NCI-H82 treated with DMSO at 0.1 percent for 48 hours (cell line): ENCODE measurements at regions not wholly inside any gene's neighbourhood (a gene's known extent, or its start where the extent isn't known, plus 50 kb on each side); places are given as distances from the start of the nearest gene placed in this dataset.

Experiments
- DNase-seq: peaks from one replicate; lab custom pipeline; 2025; ENCODE audit not compliant: unreplicated experiment; lab: John Stamatoyannopoulos, UW

DNA sequence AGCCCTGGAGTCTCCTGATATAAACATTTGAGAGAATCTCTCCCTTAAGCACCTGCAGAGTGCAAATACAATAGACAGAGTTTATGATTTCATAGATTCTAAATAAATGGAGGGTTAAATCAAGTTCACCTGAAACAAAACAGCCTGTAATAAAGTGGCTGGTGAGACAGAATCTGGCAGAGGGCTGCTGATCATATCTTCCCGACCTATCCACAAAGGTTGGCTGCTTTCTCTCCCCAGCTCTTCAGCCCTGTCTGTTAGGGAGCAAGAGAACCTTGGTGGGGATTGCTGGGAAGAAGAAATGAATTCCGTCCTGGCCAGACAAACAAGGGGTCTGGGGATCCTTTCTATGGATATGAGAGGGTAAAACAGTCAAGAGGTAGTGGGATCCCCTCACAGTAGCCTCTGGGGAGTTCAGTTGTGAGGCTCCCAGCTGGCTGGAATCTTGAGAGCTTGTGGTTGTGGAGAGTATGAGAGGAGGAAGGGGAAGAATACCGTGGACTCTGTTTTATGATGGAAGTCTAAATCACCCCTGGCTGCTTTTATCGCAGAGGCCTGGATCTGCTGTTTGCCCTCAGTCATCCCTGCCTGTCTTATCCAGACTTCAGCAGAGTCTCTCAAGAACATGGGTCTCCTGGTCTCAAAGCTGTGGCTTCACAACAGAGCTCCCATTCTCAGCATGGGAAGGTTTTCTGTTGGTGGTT, 451.3 kb downstream of the NTRK3 start:
- DNase-seq, result no peak

DNA sequence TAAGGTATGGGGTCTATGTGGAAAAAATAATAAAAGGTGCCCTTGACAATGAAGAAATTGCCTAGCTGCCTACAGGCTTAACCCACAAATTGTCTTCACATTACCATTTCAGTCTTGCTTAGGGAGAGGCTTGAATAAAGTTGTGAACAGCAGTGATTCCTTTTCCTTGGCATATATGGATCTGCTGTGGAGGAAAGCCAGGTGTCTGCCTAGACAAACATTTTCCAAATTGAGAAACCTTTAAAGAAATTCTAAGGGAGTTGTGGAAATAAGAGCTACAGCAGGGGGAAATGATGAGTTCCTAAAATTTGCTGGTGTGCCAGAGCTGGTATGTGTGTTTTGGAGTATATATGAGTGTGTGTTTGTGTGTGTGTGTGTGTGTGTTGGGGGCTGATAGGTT, 452.1 kb downstream of the NTRK3 start:
- DNase-seq, result no peak

DNA sequence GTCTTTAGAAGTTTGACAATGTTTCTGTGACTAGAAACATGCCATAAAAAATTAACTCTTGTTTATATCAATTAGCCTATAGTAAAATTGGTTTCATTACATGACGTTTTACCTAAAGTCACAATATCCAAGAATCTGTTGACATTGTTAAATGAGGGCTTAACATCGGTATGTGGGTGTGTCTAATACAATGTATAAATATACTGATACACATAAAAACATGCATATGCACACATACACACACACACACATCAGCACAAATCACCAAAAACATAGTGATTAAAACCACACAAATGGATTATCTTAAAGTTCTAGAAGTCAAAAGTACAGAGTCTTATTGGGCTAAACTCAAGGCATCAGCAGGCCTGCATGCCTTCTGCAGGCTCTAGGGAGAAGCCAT, 456.7 kb downstream of the NTRK3 start:
- DNase-seq, result no peak

DNA sequence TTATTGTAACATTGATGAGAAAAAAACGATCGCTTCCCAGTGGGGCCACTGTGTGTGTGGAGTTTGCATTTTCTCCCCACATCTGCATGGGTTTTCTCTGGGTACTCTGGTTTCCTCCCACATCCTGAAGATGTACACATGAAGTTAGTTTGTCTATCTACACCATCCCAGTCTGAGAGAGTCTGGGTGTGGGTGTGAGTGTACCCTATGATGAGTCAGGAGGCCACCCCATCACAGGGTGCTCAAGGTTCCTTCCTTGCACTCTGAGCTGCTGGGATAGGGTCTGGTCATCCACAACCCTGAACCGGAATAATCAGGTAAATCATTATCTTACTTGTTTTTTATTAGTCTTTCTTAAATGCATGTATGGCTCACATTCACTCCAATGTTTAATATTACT, 457.1 kb downstream of the NTRK3 start:
- DNase-seq, result no peak

DNA sequence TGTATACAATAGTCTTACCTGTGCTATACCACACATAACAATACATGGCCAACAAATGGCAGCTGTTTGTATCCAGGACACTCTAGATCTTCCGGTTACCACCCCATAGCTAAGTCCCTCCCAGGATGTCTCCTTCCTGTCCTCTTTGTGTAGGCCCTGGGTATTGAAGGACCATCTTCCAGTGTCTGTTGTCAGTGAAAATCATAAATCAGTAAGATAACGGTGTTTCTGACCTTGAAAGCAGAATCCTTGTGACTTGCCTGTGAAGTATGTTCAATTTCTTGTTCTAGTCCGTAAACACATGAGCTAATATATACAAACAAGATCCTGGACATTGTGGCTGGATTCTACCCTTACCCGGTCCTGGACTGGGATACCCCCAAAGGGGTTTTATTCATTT, 462.8 kb downstream of the NTRK3 start:
- no peak for DNase-seq

DNA sequence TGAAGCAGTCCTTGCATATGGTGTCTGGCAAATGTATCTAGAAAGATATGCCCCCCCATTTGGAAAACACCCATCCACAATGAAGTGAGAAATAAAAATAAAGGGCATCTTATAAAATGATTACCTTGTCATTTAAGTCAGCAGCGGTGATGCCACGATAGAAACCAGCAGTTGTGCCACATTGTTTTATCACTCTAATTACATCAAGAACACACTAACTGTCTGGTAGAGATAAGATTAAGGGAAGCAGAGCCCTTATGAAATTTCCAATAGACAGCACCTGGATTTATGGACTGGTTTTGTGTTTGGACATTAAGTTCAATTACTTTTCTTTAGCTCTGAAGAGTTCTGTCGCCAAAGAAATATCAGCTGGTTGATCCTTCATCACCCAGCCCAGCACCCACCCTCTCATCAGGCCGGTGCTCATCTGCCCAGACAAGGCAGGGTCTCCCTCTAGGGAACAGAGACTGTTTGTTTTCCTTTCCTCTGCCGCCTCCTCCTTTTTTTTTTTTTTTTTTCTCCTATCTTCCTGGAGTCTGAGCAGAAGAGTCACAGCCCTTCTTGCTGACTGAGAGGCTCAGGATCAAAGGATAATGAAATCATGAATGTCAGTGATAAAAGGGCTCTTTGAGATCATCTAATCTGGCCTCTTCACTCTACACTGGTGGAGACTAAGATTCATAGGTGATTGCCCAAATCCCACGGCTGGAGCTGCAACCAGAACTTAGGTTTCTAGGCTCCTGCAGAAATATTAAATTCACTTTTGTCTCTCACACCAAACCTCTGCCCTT, 464.1 kb downstream of the NTRK3 start:
- DNase-seq, result no peak

DNA sequence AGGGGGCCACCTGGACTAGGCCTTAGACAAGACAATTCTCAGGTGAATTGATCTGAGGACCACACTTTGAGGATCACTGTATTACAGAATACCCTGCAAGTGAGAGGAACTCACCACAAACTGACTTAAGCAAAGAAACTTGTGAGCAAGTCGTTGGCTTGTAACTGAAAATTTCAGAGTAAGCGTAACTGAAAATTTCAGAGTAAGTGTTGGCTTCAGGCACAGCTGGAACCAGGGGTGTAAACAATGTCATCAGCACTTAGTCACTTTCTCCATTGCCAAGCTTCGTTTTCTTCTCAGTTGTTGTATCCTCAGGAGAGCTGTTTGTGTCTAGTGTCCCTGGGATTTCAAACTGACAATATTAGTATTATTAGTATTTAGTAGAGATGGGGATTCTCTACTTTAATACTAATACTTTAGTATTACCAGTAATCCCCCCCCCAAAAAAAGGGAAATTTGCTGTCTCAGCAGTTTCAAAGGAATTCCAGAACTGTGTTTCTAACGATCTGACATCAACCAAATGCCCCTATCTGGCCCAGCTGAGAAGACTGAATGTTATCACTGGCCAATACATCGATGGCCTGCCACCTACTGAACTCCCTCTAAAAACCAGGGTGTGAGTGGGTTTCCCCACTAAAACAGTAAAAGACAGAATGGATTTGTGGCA, 474.4 kb downstream of the NTRK3 start:
- DNase-seq, result no peak

DNA sequence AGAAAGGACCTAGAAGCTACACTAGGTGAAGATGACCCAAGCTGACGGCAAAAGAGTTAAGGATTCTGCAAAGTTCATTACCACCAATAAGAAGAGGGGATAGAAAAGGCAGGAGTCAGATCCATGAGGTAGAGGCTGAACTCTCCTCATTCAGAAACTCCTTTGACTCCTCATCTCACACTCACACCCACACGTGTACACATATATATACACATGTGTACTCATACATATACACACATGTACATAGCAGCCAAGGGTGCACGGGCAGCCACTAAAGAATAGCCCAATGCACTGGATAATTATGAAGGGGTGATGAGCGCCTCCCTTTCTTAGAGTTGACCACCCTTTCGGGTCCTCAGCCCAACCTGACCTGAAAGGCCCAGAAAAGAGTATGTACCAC, 476.8 kb downstream of the NTRK3 start:
- DNase-seq, result no peak

DNA sequence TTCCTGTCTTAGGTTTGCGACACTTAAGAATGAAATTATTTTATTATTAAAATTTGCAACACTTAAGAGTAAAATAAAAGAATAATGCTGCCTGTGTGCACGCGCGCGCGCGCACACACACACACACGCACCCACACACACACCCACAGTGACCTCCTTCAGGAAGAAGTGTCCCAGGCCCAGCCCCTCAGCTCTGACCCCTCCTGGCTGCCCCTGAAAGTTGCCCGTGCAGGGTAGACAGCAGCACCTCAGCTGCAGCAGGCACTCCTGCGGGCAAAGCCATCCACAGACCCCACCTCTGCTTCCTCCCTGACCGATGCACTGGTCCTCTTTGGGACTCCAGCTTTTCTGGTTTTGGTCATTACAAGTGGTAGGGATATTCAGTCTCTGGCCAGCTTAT, 478.2 kb downstream of the NTRK3 start:
- DNase-seq, result no peak

DNA sequence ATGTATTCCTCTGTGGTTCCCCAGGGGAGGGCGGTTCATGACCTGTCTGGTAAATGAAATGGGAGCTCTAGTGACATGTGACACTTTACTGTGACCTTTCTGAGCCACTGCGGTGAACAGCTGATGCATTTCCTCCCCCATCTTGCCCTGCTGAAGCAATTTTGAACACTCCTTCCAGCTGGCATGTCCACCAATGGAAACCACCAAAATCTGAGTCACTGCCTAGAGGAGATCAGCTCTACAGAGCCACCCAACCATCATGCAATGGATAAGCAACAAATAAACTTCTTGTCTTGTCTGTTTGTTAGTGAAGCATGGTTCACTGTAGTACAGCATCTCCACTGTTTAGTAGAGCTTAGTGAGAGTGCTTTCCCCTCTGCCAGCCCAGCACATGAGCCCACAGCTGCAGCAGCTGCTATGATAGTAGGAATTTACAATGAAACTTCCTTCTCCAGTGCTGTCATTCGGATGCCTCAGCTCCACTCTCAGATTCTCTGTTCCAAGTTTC, 479.4 kb downstream of the NTRK3 start:
- no peak for DNase-seq

DNA sequence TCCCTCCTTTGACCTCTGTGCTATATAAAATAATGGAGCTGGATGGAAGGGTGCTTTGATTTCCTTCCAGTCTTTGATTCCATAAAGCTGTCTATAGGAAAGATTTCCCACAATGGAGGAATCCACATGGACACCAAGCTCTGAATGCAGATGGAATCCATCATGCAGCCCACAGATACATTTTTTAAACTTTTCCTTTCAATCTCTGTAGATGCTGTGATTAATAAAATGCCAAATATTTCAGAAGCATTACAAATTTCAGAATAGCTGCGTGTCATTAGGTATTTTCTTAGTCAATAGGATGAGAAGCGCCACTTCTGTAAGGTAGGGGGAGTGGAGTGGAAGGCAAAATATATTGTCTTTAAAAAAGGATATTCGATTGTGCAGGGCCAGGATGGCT, 489.0 kb downstream of the NTRK3 start:
- DNase-seq, result no peak

DNA sequence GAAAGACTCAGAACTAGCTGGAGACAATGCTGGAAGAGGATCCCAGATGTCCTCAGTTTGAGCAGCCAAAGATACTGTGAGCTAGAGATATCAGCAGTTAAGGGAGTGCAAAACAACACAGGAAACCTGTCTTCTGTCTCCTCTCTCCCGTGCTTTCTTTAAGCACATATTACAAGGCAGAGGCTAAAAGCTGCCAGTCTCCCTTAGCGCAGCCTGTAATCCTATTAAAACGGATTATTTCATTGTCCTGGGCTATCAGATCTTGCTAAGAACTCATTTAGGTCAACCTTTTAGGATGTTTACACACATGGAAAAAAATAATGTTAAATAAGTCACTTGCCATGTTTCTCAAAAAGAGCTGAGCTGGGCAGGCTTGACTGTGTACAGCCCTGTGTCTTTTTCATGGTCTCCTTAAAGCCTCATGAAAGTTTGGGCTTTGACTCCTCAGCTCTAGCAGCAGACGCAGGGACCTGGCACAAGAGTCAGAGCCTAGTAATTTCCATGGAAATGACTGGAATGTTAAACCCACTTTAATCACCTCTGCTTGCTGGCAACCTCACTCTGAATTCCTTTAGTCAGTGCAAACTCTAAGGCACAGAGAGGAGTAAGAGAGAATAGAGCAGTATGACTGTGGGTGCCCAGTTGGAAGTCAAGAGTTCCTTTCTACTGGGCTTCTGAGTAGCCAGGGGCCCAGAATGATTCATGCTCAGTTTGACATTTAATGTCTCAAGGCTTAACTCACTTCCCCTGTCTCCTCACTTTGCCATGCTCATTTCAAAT, 491.9 kb downstream of the NTRK3 start:
- peak; percentile 80 for DNase-seq

DNA sequence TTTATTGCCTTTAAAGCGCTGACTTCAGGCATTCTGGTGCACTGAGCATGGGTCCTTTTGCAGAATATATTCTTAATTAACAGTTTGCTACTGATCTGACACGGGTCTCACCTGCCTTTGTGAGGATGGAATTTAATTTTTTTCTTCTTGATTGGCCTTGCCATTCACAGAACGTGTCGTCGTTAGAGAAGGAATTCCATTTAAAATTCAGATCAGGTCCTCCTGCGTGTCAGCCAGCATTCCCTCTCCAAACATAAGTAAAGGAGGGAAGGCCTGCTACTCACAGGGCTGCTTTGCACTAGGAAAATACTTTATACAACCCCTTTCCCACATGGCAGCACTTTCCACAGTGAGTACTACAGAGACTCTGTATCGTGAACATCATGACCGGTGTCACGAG, 492.7 kb downstream of the NTRK3 start:
- DNase-seq, result no peak

DNA sequence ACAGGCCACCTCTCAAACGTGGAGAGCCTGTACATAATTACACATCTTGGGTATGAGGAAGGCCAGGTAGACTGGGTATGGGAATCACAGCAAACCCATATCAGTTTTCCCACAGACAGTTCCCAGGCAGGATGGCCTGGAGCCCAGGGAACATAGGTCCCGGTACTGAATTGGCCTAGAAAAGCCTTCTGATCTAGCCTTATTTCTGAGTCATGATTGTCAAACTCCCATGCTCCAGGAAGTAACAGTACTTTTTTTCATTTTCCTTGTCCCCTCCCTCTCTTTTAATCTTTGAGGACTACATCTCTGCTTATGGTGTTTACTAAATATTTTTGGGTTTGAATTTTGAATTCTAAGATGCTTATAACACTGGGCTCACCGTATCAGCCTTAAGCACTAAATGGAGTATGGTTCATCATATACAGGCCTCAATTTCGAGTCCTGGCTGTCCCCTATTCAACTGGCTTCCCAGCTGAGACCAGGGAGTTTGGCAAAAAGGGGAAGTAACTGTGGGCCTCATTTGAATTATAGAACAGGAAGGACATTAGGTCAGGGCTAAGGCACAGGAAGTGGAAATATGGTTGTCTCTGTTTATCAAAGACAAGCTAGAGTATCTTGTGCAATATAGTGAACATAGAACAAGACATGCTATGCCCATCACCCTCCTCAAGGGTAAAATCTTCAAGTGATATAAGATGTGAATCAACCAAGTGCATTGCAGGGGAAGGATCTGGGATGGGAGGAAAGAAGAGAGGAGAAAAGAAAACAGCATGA, 494.6 kb downstream of the NTRK3 start:
- no peak for DNase-seq

DNA sequence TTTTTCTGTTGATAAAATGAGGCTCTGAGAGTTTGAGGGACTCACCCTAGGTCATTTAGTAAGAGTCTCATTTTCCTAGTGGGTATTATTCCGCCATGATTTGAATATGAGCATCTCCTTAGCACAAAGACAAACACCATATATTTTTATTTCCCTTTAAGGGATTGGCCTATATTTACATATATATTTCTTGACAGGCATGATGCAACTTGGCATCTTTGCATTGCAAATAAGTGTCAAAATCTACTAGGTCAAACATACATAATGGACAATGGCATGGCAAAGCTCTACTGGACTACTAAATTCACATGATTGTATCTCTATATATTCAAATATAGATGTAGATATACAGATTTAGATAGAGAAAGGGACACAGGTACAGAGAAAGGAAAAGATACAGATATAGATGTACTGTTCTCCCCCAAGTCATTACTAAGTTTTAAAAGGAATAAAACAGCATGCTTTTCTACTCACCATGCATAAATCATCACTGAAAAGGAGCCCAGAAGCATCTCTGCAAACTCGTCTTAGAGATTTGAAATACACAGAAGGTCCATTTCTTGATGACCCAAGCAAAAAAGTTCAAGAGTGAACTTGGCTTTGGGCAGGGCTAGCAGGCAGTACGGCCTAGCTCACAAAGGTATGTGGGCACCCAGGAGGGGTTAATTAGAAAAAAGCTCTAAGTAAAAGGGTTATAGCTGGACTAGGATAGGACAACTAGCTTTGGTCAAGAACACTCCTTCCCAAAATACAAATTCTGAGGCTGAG, 495.8 kb downstream of the NTRK3 start:
- DNase-seq, result no peak

DNA sequence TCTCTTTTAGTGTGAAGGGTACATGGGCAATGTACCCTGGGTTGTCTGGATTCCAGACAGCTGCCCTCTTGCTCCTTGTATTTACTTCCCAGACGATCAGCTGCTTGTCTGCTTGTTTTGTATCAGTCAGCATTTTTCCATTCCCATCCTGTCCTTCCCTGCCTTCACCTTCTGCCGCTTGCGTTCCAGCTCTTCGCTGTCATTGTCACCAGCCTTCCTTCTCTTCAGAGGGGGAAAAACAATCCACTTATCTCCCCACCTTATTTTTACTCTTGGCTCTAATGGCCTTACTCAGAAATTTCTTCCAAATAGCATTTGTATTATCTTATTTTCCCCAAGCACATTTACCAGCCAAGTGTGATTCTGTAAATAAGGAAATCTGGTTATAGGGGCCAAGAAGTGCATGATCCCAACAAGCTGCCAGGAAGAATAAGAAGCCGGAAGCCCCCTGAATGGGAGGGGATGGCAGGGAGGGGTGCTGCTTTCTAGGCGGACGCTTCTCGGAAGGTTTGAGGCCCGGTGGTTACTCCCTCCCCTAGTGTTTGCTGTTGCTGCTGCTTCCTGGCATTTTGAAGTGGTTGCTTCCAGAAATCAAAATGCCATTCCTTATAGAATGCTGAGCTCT, 497.6 kb downstream of the NTRK3 start:
- DNase-seq, result no peak

DNA sequence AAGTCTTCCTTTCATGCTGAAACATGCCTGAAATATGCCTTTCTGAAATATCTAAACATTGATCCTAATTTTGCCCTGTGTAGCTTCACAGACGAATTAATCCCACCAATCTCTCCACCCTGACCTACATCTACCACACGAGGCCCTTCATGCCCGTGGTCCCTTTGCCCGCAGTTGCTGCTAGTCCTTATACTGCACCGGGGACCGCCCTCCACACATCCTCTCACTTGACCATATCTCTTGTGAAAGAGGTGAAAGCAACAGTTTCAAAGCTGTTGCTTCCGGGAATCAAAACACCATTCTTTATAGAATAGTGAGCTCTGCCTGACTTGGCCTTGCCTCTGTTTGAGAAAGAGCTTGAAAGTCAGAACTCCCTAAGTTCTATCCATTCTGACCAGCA, 499.5 kb downstream of the NTRK3 start:
- no peak for DNase-seq

DNA sequence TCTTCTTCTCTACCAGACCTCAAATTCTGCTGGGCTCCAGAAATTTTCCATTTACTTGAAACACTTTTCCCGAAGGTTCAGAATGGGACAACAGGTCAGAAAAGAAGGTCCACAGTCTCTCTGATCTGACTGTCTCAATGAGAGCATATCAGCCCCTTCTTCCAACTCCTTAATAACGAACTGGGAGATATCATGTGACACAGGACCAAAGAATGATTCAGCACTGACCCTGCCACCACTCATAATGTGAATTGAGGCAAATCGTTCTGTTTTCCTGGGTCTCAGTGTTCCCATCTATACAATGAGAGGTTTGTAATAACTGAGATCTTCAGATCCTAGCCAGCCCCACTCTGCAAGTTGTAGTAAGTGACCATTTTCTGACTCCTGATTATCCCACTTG, 500.5 kb downstream of the NTRK3 start:
- DNase-seq, result no peak

DNA sequence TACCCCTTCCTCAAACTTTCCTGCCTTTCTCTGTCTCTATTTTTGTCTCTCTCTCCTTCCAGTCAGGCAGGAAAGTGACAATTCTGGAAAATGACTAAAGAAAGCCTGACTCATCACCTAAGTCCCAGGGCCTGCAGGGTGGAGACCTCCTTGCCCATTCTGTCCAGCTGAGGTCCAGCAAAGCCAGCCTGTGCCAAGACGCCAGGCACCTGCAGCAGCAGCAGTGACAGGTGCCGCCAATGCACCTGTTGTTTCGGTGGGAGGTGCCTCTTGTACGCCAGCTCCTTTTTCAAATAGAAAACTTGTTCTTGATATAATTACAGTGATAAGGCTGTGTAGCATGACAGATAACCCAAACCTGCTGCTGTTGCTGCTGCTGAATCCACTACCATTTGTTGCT, 501.3 kb downstream of the NTRK3 start:
- no peak for DNase-seq
